SK-N-MC (cell line): ENCODE measurements at regions not wholly inside any gene's neighbourhood (a gene's known extent, or its start where the extent isn't known, plus 50 kb on each side); places are given as distances from the start of the nearest gene placed in this dataset.

Experiments used
- DNase-seq: peaks from one replicate; pipeline ENCODE4 v3.0.0-alpha.2; 2011; ENCODE audit warnings: low read depth, low spot score
- H3K27ac ChIP-seq: fragments of 200-600 bp; sonication (generic); 2 replicates; pipeline ENCODE4 v1.5.1; 2016; ENCODE audit warnings: mixed run types
- H3K36me3 ChIP-seq: fragments of 200-600 bp; sonication (generic); 2 replicates; pipeline ENCODE4 v1.6.1; 2017; ENCODE audit warnings: antibody characterized with exemption, low read length, mixed read lengths; ENCODE audit not compliant: insufficient read depth
- H3K4me3 ChIP-seq: fragments of 200-600 bp; sonication (generic); 2 replicates; pipeline ENCODE4 v1.5.1; 2016
- H3K9ac ChIP-seq: fragments of 200-600 bp; sonication (generic); 2 replicates; pipeline ENCODE4 v1.8.0; 2017; ENCODE audit warnings: mixed run types, mixed read lengths; ENCODE audit not compliant: insufficient read length
- H3K9me3 ChIP-seq: fragments of 200-600 bp; sonication (generic); 2 replicates; pipeline ENCODE4 v1.6.1; 2017; ENCODE audit warnings: low read depth, mild to moderate bottlenecking, antibody characterized with exemption, low read length, moderate library complexity, mixed read lengths
- EZH2 ChIP-seq: fragments of 200-600 bp; sonication (generic); IDR thresholded peaks from one replicate; pipeline ENCODE4 v1.6.1; 2017; ENCODE audit warnings: antibody characterized with exemption
- FOXP2 ChIP-seq: optimal IDR thresholded peaks from 2 replicates; pipeline ENCODE3; 2011; ENCODE audit warnings: mild to moderate bottlenecking, moderate library complexity; ENCODE audit not compliant: insufficient read depth; ENCODE audit errors: extremely low read length, control extremely low read depth
- POLR2AphosphoS5 ChIP-seq: IDR thresholded peaks from 2 replicates; pipeline ENCODE4 v1.6.1; 2012; ENCODE audit warnings: mild to moderate bottlenecking, low read depth, low read length, borderline replicate concordance

- no peaks in the 10 kb centered on the region for H3K36me3 ChIP-seq
- TF ChIP-seq FOXP2 = no peak
- TF ChIP-seq EZH2 = no peak
- TF ChIP-seq POLR2AphosphoS5 = no peak
- H3K27ac ChIP-seq = no peak overlapping the region
- no peak overlapping the region for H3K9ac ChIP-seq
- DNase-seq = no peak
- H3K4me3 ChIP-seq = no peak overlapping the region
- no peaks in the 10 kb centered on the region for H3K9me3 ChIP-seq
Observed at GRCh38 chr2:65688141-65688886, 255.9 kb upstream of the SPRED2 start.

GRCh38 chr2:65687614-65688013 is 255.2 kb upstream of the SPRED2 start:
- Histone ChIP-seq H3K4me3 (no peak overlapping the region), H3K9ac (no peak overlapping the region), H3K27ac (no peak overlapping the region), H3K9me3 (no peaks in the 10 kb centered on the region), H3K36me3 (no peaks in the 10 kb centered on the region)
- TF ChIP-seq POLR2AphosphoS5 (no peak), FOXP2 (no peak), EZH2 (no peak)
- DNase-seq = no peak

GRCh38 chr2:65686928-65687521 is 254.6 kb upstream of the SPRED2 start:
- no peak for TF ChIP-seq EZH2
- no peak for TF ChIP-seq POLR2AphosphoS5
- TF ChIP-seq FOXP2 = no peak
- no peak for DNase-seq
- H3K4me3 ChIP-seq = no peak overlapping the region
- H3K9ac ChIP-seq = no peak overlapping the region
- no peak overlapping the region for H3K27ac ChIP-seq
- no peaks in the 10 kb centered on the region; the same call in 1 of the 2 replicates for H3K9me3 ChIP-seq
- no peaks in the 10 kb centered on the region for H3K36me3 ChIP-seq

- Histone ChIP-seq H3K9me3 (no peaks in the 10 kb centered on the region; the same call in 1 of the 2 replicates), H3K36me3 (no peaks in the 10 kb centered on the region), H3K27ac (no peak overlapping the region), H3K9ac (no peak overlapping the region), H3K4me3 (no peak overlapping the region)
- TF ChIP-seq FOXP2 (no peak), EZH2 (no peak), POLR2AphosphoS5 (no peak)
- no peak for DNase-seq
Observed at GRCh38 chr2:65681503-65681902, 249.1 kb upstream of the SPRED2 start.

- Histone ChIP-seq H3K27ac (peak overlapping the region; percentile 82), H3K4me3 (peak overlapping the region; percentile 21), H3K9me3 (no peaks in the 10 kb centered on the region; the same call in 1 of the 2 replicates), H3K36me3 (0 out of 2 replicates have a peak, but pooled peaks cover 5% of the 10 kb centered on the region), H3K9ac (peak overlapping the region; percentile 62)
- no peak; the same call in 1 of the 2 replicates for TF ChIP-seq POLR2AphosphoS5
- TF ChIP-seq EZH2 = no peak
- TF ChIP-seq FOXP2 = no peak
- DNase-seq = no peak
Observed at GRCh38 chr2:65678779-65679391, 246.5 kb upstream of the SPRED2 start.

- H3K4me3 ChIP-seq = no peak overlapping the region
- H3K9ac ChIP-seq = no peak overlapping the region
- H3K9me3 ChIP-seq = no peaks in the 10 kb centered on the region; the same call in 1 of the 2 replicates
- DNase-seq = no peak
- TF ChIP-seq POLR2AphosphoS5 (no peak), EZH2 (no peak), FOXP2 (no peak)
- H3K27ac ChIP-seq = no peak overlapping the region
- H3K36me3 ChIP-seq = 0 out of 2 replicates have a peak, but pooled peaks cover 5% of the 10 kb centered on the region
Observed at GRCh38 chr2:65675350-65675749, 243.0 kb upstream of the SPRED2 start.

- no peak for TF ChIP-seq EZH2
- TF ChIP-seq POLR2AphosphoS5 = no peak
- TF ChIP-seq FOXP2 = no peak
- Histone ChIP-seq H3K4me3 (no peak overlapping the region), H3K27ac (no peak overlapping the region), H3K9ac (no peak overlapping the region), H3K36me3 (0 out of 2 replicates have a peak, but pooled peaks cover 5% of the 10 kb centered on the region), H3K9me3 (no peaks in the 10 kb centered on the region; the same call in 1 of the 2 replicates)
- DNase-seq = no peak
Observed at GRCh38 chr2:65671670-65672242, 239.4 kb upstream of the SPRED2 start.

GRCh38 chr2:65669574-65669973 is 237.2 kb upstream of the SPRED2 start:
- Histone ChIP-seq H3K9me3 (no peaks in the 10 kb centered on the region), H3K4me3 (no peak overlapping the region), H3K9ac (no peak overlapping the region), H3K27ac (no peak overlapping the region), H3K36me3 (no peaks in the 10 kb centered on the region)
- DNase-seq = no peak
- TF ChIP-seq POLR2AphosphoS5 (no peak), EZH2 (no peak), FOXP2 (no peak)
